OCI-M1 (cell line): ENCODE measurements at regions not wholly inside any gene's neighbourhood (a gene's known extent, or its start where the extent isn't known, plus 50 kb on each side); places are given as distances from the start of the nearest gene placed in this dataset.

Source experiments
- DNase-seq: peaks from one replicate; lab custom pipeline; 2025; lab: John Stamatoyannopoulos, UW

DNA sequence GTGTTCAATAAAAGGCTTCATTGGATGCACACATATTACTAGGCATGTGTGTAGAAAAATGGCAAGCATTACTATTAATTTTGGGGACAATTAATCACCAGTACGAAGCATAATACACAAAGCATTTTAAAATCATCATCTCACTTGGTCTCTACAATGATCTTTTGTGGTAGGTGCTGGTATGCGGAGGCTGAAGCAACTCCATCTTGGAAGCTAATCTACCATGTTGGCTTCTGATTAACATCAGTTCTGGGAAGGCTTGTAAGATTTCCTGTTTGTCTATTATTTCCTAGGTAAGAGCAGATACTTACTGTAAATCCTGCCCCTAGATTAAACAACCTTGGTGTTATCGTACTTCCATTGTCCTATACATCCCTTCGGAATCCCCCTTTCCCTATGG, 121.7 kb upstream of the RUNX1 start:
- no peak for DNase-seq

GRCh38 chr21:35170244-35170643, 121.1 kb upstream of the RUNX1 start:
- no peak for DNase-seq

DNA sequence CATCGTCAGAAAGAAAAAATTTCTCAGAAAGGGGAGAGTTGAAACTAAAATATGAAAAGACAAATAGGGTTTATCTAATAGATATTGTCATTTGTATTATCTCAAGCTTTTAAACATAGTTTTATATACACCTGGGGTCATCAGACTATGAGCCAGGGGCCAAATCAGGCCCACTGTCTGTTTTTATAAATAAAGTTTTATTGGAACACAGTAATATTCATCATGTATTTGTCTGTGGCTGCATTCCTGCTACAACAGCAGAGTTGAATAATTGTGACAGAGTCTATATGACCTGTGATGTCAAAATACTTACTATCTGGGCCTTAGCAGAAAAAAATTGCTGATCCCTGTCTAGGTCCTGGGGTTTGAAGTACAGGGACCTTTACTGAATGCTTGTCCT, 120.5 kb upstream of the RUNX1 start:
- no peak for DNase-seq

DNA sequence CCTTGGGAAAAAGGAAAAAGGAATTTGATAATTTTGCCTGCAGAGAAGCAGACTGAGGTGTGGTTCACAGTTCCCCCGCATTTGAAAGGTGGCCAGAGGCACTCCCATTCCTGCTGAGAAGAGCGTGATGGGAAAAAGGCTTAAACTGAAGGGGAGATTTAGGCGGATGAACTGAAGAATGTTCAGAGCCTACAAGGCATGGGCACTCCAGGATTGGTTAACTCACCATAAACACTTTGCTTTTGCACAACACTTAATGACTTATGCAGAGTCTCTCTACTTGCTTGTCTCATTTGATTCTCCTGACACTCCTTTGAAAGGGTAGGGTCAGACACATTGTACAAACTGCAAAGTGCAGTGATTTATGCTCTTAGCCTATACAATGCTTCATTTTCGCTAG, 119.6 kb upstream of the RUNX1 start:
- no peak for DNase-seq

DNA sequence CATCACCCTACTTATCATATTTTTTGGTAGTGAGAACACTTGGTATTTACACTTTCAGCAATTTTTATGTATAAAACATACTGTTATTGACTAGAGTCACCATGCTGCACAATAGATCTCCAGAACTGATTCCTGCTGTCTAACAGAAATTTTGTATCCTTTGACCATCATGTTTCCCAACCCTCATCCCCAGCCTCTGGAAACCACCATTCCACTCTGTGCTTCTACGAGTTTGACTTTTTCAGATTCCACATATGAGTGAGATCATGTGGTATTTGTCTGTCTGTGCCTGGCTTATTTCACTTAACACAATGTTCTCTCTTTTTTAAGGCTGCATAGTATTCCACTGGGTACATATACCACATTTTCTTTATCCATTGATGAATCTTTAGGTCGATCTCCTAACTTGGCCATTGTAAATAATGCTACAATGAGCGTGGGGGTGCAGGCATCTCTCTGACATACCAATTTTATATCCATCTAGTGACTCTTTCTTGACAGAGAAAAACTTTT, 115.9 kb upstream of the RUNX1 start:
- no peak for DNase-seq

- no peak for DNase-seq
Measured at GRCh38 chr21:35164380-35164779, 115.3 kb upstream of the RUNX1 start.

DNA sequence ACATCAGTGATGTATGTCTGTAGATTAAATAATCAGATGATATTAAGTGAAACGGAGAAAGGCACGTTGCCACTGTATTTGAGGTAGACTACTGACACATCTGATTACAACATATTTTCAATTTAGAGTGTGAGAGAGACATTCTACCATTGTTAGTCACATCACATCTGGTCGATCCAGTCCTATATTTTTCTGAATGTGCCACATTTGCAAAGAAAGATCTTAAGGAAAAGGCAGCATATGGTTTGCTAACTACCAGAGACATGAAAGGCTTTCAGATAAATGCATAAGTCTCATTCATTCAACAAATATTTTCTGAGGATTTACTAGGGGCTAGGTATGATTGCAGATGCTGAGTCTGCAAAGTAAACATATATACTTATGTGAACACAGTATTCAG, 114.3 kb upstream of the RUNX1 start:
- no peak for DNase-seq

DNA sequence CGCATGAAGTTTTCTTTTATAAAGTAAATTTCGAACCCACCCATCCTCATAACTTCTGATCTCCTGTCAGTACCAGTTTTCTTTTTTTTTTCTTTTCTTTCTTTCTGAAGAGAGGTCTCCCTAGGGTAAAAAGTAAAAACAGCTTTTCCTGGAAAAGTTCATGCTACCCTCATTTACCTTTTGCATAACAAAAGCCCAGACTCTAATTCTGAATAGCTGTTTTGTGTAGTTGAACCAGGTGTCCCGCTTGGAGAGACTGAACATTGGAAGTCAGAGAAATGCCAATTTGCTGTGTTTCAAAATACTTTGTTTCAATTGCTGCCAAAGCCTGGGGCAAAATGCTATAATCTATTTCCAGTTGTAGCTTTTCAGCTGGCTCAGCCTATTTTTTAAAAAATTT, 113.7 kb upstream of the RUNX1 start:
- DNase-seq: no peak

DNA sequence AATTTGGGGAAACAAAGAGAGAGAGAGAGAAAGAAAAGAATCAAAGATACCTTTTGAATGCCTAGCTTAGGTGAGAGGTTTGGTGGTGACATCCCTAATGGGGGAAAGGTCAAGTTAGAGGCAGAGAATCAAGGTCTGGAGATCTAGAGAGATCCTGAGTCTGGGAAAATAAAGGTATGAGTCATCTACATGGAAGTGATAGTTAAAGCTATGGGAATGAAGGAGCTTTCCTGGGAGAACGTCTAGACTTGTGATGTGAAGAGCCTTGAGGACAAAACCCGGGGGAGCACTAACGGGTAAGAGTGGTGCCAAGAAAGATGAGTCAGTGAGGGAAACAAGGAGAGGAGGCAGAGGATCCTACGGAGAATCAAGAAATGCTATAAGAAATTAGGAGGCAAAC, 110.8 kb upstream of the RUNX1 start:
- DNase-seq: no peak

DNA sequence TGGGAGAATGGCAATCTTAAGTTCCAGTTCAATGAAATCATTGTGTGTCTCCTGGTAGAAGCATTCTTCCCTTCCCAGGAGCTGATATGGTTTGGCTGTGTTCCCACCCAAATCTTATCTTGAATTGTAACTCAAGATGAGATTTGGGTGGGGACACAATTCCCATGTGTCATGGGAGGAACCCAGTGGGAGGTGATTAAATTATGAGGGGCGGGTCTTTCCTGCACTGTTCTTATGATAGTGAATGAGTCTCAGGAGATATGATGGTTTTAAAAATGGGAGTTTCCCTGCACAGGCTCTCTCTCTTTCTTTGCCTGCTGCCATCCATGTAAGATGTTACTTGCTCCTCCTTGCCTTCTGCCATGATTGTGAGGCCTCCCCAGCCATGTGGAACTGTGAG, 108.3 kb upstream of the RUNX1 start:
- DNase-seq: peak; percentile 23

- no peak for DNase-seq
Measured at GRCh38 chr21:35156293-35157278, 107.5 kb upstream of the RUNX1 start.

DNA sequence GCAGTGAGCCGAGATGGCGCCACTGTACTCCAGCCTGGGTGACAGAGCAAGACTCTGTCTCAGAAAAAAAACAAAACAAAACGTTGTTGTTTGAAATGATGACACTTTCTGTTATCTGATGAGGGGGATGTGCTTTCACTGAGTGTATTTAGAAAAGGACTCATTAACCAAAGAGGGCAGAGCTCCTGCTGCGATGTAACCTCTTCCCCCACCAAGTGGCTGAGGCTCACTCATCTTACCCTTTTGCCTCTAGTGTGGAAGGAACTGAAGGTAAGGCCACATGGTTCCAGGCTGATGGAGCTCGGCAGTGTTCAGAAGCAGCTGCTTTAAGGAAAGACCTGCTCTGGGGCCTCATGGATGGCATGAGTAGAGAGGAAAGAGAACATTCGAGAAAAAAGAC, 105.7 kb upstream of the RUNX1 start:
- no peak for DNase-seq

DNA sequence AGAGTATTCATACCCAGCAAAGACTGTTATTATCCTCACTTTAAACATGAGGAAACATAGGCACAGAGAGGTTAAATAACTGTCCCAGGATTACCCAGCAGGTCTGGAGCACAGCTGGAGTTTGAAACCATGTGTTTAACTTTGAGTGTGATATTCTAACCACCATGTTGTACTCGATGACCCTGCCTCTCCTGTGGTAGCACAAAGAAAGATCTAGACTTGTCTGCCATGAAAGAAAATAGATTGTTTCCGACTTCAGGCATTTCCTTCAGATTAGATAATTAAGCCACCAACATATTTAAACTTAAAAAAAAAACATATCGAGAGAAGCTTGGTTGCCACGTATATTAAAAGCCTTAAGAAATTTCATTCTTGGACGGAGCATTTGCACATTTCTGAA, 104.6 kb upstream of the RUNX1 start:
- no peak for DNase-seq

DNA sequence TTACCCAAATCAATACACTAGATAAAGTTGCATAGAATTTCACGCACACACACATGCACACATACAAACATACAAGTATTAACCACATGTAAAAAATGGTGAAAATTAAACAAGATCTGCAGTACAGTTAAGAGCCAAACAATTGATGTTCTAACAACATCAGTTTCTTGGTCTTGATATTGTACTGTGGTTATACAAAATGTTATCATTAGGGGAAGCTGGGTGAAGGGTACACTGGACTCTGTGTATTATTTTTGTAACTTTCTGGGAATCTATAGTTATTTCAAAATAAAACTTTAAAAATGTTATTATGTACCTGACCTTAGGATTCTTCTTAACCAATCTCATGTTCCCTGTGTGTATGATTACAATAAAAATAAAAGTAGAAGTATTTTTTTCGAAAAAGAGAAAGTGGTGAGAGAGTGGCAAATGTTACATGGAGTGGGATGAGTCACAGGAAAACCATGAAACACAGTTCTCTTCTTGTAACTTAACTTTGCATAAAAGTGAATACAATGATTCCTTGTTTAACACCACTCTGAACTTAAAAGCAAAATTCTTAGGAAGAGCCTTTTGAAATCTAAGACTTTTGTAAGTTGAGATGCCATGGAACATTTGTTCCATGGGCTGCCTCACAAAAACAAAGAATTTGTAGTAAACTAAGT, 101.6 kb upstream of the RUNX1 start:
- no peak for DNase-seq

- no peak for DNase-seq
Measured at GRCh38 chr21:35149698-35150097, 100.6 kb upstream of the RUNX1 start.

DNA sequence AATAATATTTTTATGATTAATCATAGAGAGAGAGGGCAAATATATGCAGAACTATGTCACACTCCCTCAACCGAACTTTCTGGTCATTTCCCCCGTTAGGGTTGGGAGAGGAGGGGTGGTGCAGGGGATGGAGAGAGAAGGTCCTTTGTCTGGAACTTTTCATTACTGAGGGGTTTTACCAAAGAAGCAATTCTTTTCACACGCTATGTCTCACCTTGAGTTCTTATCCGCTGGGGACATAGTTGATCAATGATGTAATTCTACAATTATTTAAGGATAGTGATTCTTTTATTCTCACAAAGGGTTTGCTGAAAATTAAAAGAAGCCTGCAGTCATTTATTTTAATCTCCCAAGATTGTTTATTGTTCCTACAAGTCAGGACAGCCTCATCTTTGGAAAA, 98.3 kb upstream of the RUNX1 start:
- DNase-seq: no peak

DNA sequence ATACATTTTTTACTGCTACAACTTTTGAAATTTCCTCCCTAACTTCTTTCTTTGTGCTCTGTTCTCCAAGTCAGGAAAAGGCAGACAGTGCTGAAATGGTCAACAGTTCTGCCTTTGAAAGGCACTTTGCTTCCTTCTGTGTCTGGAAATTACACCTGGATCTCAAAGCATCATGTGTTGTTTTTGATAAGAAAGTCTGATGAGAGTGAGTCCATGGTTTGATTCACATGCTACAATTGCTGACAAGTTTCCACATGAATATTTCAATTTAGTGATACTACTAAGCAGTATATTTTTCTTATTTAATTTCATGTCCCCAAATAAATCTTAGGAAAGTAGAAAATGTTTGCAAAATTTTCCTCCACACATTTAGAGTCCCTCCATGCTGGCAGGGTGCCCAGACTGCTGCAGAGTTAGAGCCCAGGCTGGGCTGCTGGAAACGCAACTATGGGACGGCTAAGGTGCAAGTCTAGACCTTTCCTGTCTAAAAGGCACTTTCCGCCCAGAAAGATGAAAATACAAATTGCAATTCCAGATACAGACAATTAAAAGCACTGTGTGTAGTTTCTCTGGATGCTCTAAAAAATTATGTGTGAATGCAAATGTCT, 96.6 kb upstream of the RUNX1 start:
- DNase-seq: no peak

DNA sequence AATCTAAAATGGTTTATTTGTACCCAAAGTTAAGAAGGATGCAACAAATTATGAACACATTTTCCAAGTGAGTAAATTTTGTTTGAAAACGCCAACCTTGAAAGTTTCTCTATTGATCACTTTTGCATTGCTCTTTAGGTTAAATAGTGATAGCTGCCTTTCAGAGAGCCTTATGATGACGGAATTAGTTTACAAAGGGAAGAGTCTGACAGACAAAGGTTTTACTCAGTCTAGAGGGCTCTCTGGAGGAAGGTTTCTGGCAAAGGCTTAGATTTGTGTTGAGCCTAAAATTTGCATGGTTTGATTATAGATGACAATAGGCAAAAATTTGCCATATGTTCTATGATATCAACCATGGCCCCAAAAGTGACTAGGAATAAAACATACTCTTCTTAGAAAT, 95.9 kb upstream of the RUNX1 start:
- DNase-seq: no peak

GRCh38 chr21:35142036-35142815, 93.1 kb upstream of the RUNX1 start:
- no peak for DNase-seq

DNA sequence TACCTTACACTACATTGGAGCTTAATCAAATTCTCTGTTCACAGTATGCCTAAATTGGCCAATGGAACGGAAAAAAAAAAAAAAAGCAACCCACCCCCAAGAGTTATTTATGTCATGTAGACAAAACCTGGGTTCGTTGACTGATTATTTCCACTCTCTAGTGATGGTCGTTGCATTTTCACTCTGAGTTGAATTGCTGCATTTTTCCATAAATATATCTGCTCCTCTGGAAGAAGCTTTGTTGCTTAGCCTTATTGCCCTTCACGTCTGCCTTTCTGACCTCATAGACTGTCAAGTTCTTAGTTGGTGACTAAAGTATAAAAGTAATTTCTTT, 90.2 kb upstream of the RUNX1 start:
- no peak for DNase-seq

DNA sequence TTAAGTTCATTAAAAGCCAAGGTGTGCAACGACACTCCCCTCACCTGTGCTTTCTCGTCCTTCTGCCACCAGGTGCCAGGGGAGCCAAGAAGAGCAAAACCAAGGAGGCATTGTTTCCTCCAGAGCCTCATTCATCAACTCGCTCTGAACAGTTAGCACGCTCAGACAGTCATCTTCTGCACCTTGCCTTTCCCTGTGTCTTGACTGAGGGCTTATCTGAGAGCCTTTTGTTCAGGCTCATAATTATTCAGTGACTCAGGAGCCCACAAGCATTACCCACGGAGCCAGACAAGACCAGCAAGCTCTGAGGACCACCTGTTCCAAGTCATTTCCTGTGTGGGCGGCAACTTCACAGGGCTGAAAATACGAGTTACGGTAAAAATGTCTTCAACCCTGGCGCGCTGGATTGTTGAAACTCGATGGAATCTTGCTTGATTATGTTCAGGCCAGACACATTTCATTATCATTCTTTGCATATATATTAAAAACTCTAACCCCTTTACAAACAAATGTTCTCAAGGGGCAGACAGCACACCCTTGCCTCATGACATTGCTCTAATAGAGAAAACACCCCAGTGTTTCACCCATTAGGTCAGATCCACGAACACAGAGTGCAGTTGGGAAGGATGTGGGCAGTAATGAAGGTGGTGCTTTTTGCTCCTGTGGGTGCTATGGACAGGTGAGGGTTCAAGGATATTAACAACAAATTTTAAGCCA, 89.7 kb upstream of the RUNX1 start:
- no peak for DNase-seq
